IPS DF 6.9 (cell line): ENCODE measurements at regions not wholly inside any gene's neighbourhood (a gene's known extent, or its start where the extent isn't known, plus 50 kb on each side); places are given as distances from the start of the nearest gene placed in this dataset.
"Not testable (repeated sequence)": the region's sequence is repeated elsewhere in the genome, so short reads cannot be mapped to it uniquely, and the experiment has no call there.

ENCODE experiments used
- DNase-seq: peaks from one replicate; pipeline ENCODE4 v3.0.0-alpha.2; 2013; ENCODE audit warnings: low read depth, low spot score
- H3K27ac ChIP-seq: one replicate; pipeline ENCODE4 v1.5.1; 2013; ENCODE audit warnings: low read length, control low read depth
- H3K27me3 ChIP-seq: 2 replicates; pipeline ENCODE4 v1.6.1; 2013; ENCODE audit warnings: mild to moderate bottlenecking, low read length; ENCODE audit not compliant: control insufficient read depth, insufficient read depth
- H3K36me3 ChIP-seq: 2 replicates; pipeline ENCODE4 v1.6.1; 2013; ENCODE audit warnings: low read length; ENCODE audit not compliant: control insufficient read depth, insufficient read depth
- H3K4me1 ChIP-seq: 2 replicates; pipeline ENCODE4 v1.6.1; 2013; ENCODE audit warnings: low read length; ENCODE audit not compliant: control insufficient read depth, insufficient read depth
- H3K4me3 ChIP-seq: 2 replicates; pipeline ENCODE4 v1.5.1; 2013; ENCODE audit warnings: mild to moderate bottlenecking, low read length
- H3K9me3 ChIP-seq: 2 replicates; pipeline ENCODE4 v1.6.1; 2013; ENCODE audit warnings: low read length, inconsistent platforms; ENCODE audit not compliant: control insufficient read depth, insufficient read depth
- WGBS: extraction: QIAGEN DNeasy Blood & Tissue Kit; methylation state at CpG from one replicate; pipeline ENCODE4 v1.1.7; 2013; ENCODE audit warnings: mixed read lengths, missing lambda C conversion rate; ENCODE audit not compliant: insufficient read length, insufficient coverage; 5-methylcytosine and 5-hydroxymethylcytosine counted together

GRCh38 chr6:147651-148050 is 144.6 kb upstream of the DUSP22 start:
- H3K27me3 ChIP-seq, DNase-seq, H3K36me3 ChIP-seq, H3K4me3 ChIP-seq, H3K9me3 ChIP-seq, H3K27ac ChIP-seq, H3K4me1 ChIP-seq: not testable (repeated sequence)
- 100% methylated on average over 2 of the region's 5 CpGs for WGBS

DNA sequence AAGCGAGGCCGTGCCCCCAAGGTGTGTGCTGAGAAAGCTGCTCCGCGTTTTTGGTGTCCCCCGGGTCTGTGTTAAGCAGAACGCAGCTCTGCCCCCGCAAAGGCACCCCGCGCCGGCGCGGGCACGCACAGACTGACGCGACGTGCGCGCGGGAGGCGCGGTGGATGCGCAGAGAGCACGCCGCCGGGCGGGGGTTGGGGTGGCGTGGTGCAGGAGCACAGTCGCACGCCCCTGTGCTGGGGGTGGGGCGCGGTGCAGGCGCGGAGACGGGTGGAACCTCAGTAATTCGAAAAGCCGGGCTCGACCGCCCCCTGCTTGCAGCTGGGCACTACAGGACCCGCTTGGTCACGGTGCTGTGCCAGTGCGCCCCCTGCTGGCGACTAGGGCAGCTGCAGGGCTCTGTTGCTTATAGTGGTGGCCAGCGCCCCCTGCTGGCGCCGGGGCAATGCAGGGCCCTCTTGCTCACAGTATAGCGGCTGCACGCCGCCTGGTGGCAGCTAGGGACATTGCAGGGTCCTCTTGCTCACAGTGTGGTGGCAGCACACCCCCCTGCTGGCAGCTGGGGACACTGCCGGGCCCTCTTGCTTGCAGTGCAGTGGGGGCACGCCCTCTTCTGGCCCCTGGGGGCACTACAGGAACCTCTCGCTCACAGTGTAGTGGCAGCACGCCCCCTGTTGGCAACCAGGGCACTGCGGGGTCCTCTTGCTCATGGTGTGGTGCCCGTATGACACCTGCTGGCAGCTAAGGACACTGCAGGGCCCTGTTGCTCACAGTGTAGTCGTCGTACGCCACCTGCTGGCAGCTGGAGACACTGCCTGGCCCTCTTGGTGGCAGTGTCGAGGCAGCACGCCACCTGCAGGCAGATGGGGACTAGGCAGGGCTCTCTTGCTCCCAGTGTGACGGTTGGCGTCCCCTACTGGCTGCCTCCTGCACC is 144.0 kb upstream of the DUSP22 start:
- H3K36me3 ChIP-seq, H3K9me3 ChIP-seq, H3K27ac ChIP-seq, H3K4me1 ChIP-seq, H3K4me3 ChIP-seq, DNase-seq, H3K27me3 ChIP-seq: not testable (repeated sequence)
- no CpG with 5 or more reads among the region's 61 CpGs for WGBS

- H3K27ac ChIP-seq, H3K4me1 ChIP-seq, H3K36me3 ChIP-seq, H3K27me3 ChIP-seq, DNase-seq, H3K4me3 ChIP-seq, H3K9me3 ChIP-seq: not testable (repeated sequence)
- no CpG with 5 or more reads among the region's 1 CpG for WGBS
Measured at GRCh38 chr6:150147-150546, 142.1 kb upstream of the DUSP22 start.

- not testable (repeated sequence) for H3K27ac ChIP-seq, H3K4me1 ChIP-seq, H3K36me3 ChIP-seq, H3K27me3 ChIP-seq, H3K4me3 ChIP-seq, H3K9me3 ChIP-seq, DNase-seq
- no CpG with 5 or more reads among the region's 3 CpGs for WGBS
Measured at GRCh38 chr6:152436-152835, 139.9 kb upstream of the DUSP22 start.

- WGBS = no CpG with 5 or more reads among the region's 2 CpGs
- DNase-seq, H3K27ac ChIP-seq, H3K9me3 ChIP-seq, H3K36me3 ChIP-seq, H3K4me3 ChIP-seq, H3K27me3 ChIP-seq, H3K4me1 ChIP-seq: not testable (repeated sequence)
Measured at GRCh38 chr6:153026-153425, 139.3 kb upstream of the DUSP22 start.

- not testable (repeated sequence) for H3K27me3 ChIP-seq, H3K4me1 ChIP-seq, H3K9me3 ChIP-seq, H3K27ac ChIP-seq, DNase-seq, H3K36me3 ChIP-seq, H3K4me3 ChIP-seq
- no CpG with 5 or more reads among the region's 3 CpGs for WGBS
Measured at GRCh38 chr6:153867-154266, 138.4 kb upstream of the DUSP22 start.

DNA sequence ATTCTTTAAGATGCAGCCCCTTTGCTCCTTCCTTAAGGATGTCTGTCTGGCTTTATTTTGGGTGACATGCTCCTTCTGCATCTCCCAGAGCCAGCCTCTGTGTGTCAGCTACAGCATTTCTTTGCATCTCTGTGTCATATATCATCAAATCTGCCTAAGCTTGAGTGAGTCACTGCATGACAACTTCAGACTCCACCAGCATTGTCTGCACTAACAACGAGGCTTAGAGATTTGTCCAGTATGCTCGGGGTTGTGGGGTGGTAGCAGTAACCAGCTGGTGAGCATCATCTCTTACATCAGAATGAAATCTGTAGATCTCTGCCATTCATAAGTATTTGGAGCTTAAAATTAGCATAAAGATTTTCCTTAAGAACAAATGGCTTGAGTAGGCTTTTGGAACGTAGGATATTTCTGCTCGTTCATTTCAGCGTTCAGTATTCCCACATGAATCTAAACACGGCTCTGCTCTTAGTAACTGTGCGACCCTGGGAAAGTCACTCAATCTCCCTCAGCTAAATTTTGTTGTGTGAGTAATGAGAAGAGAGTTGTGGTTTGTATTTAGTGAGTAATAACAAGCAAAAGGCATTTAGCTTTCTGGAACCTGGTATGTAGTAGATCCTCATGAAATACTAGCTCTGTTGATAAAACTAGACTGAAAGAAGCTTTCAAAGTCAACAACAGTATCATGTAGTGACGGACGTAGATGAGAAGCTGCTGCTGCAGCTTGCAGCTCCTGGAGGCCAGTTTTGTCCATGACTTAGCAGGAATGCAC is 137.8 kb upstream of the DUSP22 start:
- not testable (repeated sequence) for H3K36me3 ChIP-seq, H3K27ac ChIP-seq

DNA sequence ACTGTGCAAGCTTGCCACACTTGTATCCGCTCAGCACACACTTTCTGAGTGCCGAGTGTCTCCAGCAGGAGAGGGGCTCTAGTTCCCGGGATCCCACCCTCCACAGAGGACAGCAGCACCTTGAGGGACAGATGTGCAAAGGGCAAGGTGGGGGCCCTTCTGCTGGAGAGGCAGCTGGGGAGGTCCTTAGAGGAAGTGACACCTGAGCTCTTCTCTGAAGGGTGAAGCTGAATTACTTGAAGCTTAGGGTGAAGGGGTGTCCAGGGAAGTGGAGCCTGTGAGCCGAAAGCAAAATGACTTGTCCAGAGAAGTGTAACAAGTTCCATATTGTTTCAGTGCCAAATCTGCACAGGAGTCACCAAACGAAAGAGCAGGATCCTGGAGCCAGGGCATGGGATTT is 136.3 kb upstream of the DUSP22 start:
- Histone ChIP-seq H3K4me3 (no peak overlapping the region), H3K9me3 (no peaks in the 10 kb centered on the region; the same call in 1 of the 2 replicates), H3K4me1 (no peaks in the 10 kb centered on the region), H3K36me3 (no peaks in the 10 kb centered on the region), H3K27me3 (no peaks in the 10 kb centered on the region), H3K27ac (no peak overlapping the region)
- DNase-seq = no peak
- no CpG with 5 or more reads among the region's 5 CpGs for WGBS

More for the DNA sequence above, 137.8 kb upstream of the DUSP22 start:
- not testable (repeated sequence) for H3K27me3 ChIP-seq, DNase-seq, H3K4me3 ChIP-seq, H3K4me1 ChIP-seq, H3K9me3 ChIP-seq
- no CpG with 5 or more reads among the region's 9 CpGs for WGBS

DNA sequence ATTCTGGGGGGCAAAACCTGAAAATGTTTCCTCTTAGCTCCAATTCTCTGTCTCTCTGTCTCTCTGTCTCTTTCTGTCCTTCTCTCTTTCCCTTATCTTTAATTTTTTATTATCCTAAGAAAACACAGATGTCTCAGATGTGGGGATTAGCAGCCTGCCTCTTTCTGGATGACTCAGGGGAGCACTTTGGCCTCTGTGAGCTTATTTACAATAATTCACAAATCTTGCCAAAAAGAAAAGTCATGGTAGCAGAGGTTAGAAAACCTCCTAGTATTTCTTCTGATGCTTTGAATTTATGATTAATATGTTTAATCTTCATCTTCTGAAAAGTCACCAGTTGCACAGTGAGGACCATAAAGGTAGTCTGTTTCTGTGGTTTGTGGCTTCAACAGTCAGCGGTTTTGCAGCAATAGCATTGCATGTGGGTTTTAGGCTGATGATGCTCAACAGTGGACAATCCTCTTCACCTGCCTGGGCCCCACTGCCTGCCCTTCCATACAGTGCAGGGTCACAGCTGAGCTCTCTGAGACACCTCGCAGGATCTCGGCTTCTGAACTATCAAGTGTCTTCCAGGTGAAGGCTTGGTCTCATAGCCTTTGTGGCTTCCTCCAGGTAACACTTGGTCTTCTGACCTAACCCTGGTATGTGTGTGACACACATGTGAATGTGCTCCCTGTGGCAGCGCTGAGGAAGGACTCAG is 135.7 kb upstream of the DUSP22 start:
- WGBS = no CpG with 5 or more reads among the region's 4 CpGs
- DNase-seq, H3K4me3 ChIP-seq, H3K27ac ChIP-seq, H3K36me3 ChIP-seq, H3K27me3 ChIP-seq, H3K4me1 ChIP-seq, H3K9me3 ChIP-seq: not testable (repeated sequence)

- not testable (repeated sequence) for H3K27ac ChIP-seq, H3K4me1 ChIP-seq, H3K27me3 ChIP-seq, H3K9me3 ChIP-seq, H3K4me3 ChIP-seq, H3K36me3 ChIP-seq, DNase-seq
- WGBS = no CpG with 5 or more reads among the region's 4 CpGs
Measured at GRCh38 chr6:157176-157575, 135.1 kb upstream of the DUSP22 start.
